ENCODE measurements at regions not wholly inside any gene's neighbourhood (a gene's known extent, or its start where the extent isn't known, plus 50 kb on each side); places are given as distances from the start of the nearest gene placed in this dataset.

- Histone ChIP-seq H3K4me1 (ENCODE audit: insufficient read depth, low read length) (no peaks in the 10 kb centered on the region), H2BK12ac (ENCODE audit: insufficient read length, low read depth, low read length) (no peak overlapping the region), H4K8ac (replicated peaks; ENCODE audit: insufficient read length, low read depth, low read length) (no peak overlapping the region), H4K5ac (ENCODE audit: insufficient read length, low read depth, low read length) (no peak overlapping the region), H3K23me2 (ENCODE audit: insufficient read length, low read depth, low read length, poor library complexity, severe bottlenecking) (no peaks in the 10 kb centered on the region), H3K56ac (ENCODE audit: insufficient read length, low read depth, low read length) (no peak overlapping the region), H3K79me2 (ENCODE audit: insufficient read depth, low read length) (no peaks in the 10 kb centered on the region), H3K9me3 (ENCODE audit: control insufficient read depth, low read depth, low read length) (no peaks in the 10 kb centered on the region), H2BK5ac (ENCODE audit: insufficient read length, low read length) (no peak overlapping the region), H2BK15ac (ENCODE audit: low read depth, low read length) (no peak overlapping the region), H3K27ac (ENCODE audit: insufficient read length, low read depth, low read length) (no peak overlapping the region), H2AFZ (ENCODE audit: low read length) (no peak overlapping the region), H3T11ph (ENCODE audit: low read length) (no peak overlapping the region), H4K20me1 (ENCODE audit: control insufficient read depth, insufficient read depth, insufficient read length) (no peaks in the 10 kb centered on the region), H4K91ac (ENCODE audit: insufficient read length, low read depth, low read length) (no peak overlapping the region), H3K4ac (ENCODE audit: low read depth, low read length) (no peak overlapping the region), H2BK20ac (ENCODE audit: low read depth, low read length, poor library complexity, severe bottlenecking) (no peak overlapping the region), H3K4me2 (ENCODE audit: insufficient read depth, insufficient read length, low read length) (no peak overlapping the region), H3K9ac (ENCODE audit: extremely low read depth, insufficient read length, low read length) (no peak overlapping the region), H3K27me3 (ENCODE audit: insufficient read depth, low read length) (no peaks in the 10 kb centered on the region), H3K79me1 (ENCODE audit: insufficient read depth, low read depth, low read length, poor library complexity, severe bottlenecking) (no peaks in the 10 kb centered on the region), H2BK120ac (ENCODE audit: low read depth, low read length, poor library complexity, severe bottlenecking) (no peak overlapping the region), H2AK5ac (ENCODE audit: insufficient read length, low read length) (no peak overlapping the region), H3K23ac (ENCODE audit: insufficient read length, low read depth, low read length) (no peak overlapping the region), H3K14ac (ENCODE audit: insufficient read depth, low read length) (no peak overlapping the region), H3K18ac (ENCODE audit: insufficient read length, low read depth, low read length) (no peak overlapping the region)
- Mint-ChIP-seq H3K27me3 (ENCODE audit: low read depth) (no peaks in the 10 kb centered on the region), H3K4me3 (no peak overlapping the region), H3K36me3 (ENCODE audit: insufficient read depth in 1 of 3, low read depth in 3 of 3) (peaks cover 4 to 8% (median 8%) of the 10 kb centered on the region in 3 experiments; a peak in 6 of 7 replicates), H3K4me1 (peaks cover 0 to under 1% of the 10 kb centered on the region in 2 experiments; a peak in 1 of 4 replicates), H3K9me3 (peaks cover 6 to 14% of the 10 kb centered on the region in 2 experiments), H3K27ac (no peak overlapping the region)
- no peak for TF ChIP-seq CTCF (conservative IDR thresholded peaks at IDR 0.05)
- no CpG with 5 or more reads among the region's 1 CpG for WGBS (ENCODE audit: extremely low coverage, insufficient read length, low lambda C conversion rate)
- no peak for DNase-seq
Observed at GRCh38 chr3:30954426-30954825, 60.0 kb upstream of the GADL1 start.
